Adrenal gland (tissue), 9 donors: ENCODE measurements at regions not wholly inside any gene's neighbourhood (a gene's known extent, or its start where the extent isn't known, plus 50 kb on each side); places are given as distances from the start of the nearest gene placed in this dataset.

Source experiments
- DNase-seq, 7 donors: peaks; one replicate each; pipeline ENCODE4 v3.0.0-alpha.2; 2019 to 2020
- H3K27ac ChIP-seq, 5 donors: fragments of 200-600 bp; sonication (generic) in 4 of 5; 1 replicate in 3 of 5; 2 replicates in 2 of 5; pipeline versions ENCODE4 v1.5.1 to v1.8.0; 2016 to 2020; ENCODE audit warnings: mild to moderate bottlenecking in 1 of 5
- H3K27me3 ChIP-seq: fragments of 200-600 bp; 2 replicates; pipeline ENCODE4 v1.8.0; 2021
- H3K36me3 ChIP-seq, 2 donors: fragments of 200-600 bp; replicated peaks in 1 of 2; 1 replicate in 1 of 2; 2 replicates in 1 of 2; pipeline versions ENCODE4 v1.5.1 to v1.8.0; 2018 to 2022
- H3K4me1 ChIP-seq, 2 donors: fragments of 200-600 bp; replicated peaks in 1 of 2; 1 replicate in 1 of 2; 2 replicates in 1 of 2; pipeline versions ENCODE4 v1.5.1 to v1.8.0; 2018 to 2021
- H3K4me3 ChIP-seq, 4 donors: fragments of 200-600 bp; sonication (generic) in 3 of 4; one replicate each; pipeline ENCODE4 v1.5.1; 2016 to 2018
- H3K9me3 ChIP-seq, 3 donors: fragments of 200-600 bp; sonication (generic) in 1 of 3; replicated peaks in 1 of 3; 1 replicate in 2 of 3; 2 replicates in 1 of 3; pipeline versions ENCODE4 v1.5.1 to v1.8.0; 2016 to 2021
- POLR2A ChIP-seq, 2 donors: fragments of 450-650 bp; IDR thresholded peaks; one replicate each; pipeline ENCODE4 v1.6.1; 2017; ENCODE audit warnings: antibody characterized with exemption in 2 of 2, mild to moderate bottlenecking in 2 of 2, moderate library complexity in 1 of 2
- WGBS, 4 donors: extraction: QIAGEN DNeasy Blood & Tissue Kit in 2 of 4; methylation state at CpG; one replicate each; pipeline versions ENCODE4 v1.1.5 to v1.1.7; 2013 to 2017; 5-methylcytosine and 5-hydroxymethylcytosine counted together
- intact Hi-C, 2 donors: fragments of 100-400 bp; cut with DNase I; formaldehyde crosslinking; loops; one replicate each; pipeline versions ENCODE4 v1.14.1 to v1.15.0; 2022 to 2023
- TF ChIP-seq, protein P1 (sequence below), 6 experiments: fragments of 450-650 bp in 4 of 6; fragments of 200-600 bp in 2 of 6; sonication (generic) in 1 of 6; IDR thresholded peaks; 1 replicate in 5 of 6; 2 replicates in 1 of 6; pipeline versions ENCODE4 v1.5.1 to v1.8.0; 2016 to 2021; ENCODE audit warnings: antibody characterized with exemption in 6 of 6, mild to moderate bottlenecking in 2 of 6, moderate library complexity in 1 of 6
- donor health status: healthy with polysubstance abuse.
- donor health status: Bipolar disorder and iron deficiency.
- donor health status: DM: yes; HTN: yes; CAD: no.
- donor health status: DM: no; HTN: no; CAD: no.
- donor health status: DM: no; HTN: no; CAD: no.

DNA sequence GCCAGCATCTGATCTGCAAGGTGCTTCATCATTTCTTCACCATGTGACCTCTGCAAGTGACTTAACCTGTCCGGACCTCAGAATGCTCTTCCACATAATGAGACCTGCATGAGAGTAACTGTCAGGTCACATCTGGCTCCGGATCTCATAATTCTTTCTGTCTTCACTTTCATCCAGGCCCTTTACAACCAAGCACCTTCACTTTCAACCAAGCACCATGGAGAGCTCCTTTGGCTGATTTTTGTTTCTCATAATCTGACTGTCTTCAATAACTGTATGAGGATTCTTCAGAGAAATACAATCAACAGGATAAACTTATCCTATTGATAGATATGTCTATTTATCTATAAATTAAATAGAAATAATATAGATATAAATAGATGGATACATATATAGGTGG, 148.1 kb downstream of the VCX3A start:
- 31 to 60% (median 45%) methylated on average over 2 of the region's 2 CpGs for WGBS, 4 donors
- intact Hi-C loops = no loop called here
- no peaks in the 10 kb centered on the region for H3K36me3 ChIP-seq
- no peak for TF ChIP-seq POLR2A (IDR thresholded peaks at IDR 0.05)
- TF ChIP-seq, protein P1, sequence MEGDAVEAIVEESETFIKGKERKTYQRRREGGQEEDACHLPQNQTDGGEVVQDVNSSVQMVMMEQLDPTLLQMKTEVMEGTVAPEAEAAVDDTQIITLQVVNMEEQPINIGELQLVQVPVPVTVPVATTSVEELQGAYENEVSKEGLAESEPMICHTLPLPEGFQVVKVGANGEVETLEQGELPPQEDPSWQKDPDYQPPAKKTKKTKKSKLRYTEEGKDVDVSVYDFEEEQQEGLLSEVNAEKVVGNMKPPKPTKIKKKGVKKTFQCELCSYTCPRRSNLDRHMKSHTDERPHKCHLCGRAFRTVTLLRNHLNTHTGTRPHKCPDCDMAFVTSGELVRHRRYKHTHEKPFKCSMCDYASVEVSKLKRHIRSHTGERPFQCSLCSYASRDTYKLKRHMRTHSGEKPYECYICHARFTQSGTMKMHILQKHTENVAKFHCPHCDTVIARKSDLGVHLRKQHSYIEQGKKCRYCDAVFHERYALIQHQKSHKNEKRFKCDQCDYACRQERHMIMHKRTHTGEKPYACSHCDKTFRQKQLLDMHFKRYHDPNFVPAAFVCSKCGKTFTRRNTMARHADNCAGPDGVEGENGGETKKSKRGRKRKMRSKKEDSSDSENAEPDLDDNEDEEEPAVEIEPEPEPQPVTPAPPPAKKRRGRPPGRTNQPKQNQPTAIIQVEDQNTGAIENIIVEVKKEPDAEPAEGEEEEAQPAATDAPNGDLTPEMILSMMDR (IDR thresholded peaks at IDR 0.05) = no peak
- no peak overlapping the region for H3K4me3 ChIP-seq
- H3K9me3 ChIP-seq = no peaks in the 10 kb centered on the region
- no peaks in the 10 kb centered on the region for H3K4me1 ChIP-seq
- no peak for DNase-seq
- no peaks in the 10 kb centered on the region for H3K27me3 ChIP-seq
- H3K27ac ChIP-seq = no peak overlapping the region

DNA sequence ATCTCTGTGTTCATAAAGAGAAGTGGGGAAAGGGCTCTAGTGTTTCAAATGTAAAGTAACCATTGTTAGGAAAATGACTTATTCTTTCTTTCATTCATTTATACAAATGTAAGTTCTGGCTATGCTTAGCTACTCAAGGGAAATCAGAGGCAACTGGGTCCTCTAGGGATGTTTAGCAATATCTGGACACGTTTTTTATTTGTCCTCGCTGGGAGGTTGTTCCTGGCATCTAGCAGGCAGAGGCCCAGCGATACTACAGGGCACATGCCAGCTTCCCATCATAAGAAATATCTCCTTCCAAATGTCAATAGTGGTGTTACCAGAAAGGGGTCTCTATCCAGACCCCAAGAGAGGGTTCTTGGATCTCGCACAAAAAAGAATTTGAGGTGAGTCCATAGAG, 150.0 kb downstream of the VCX3A start:
- no peak overlapping the region for H3K27ac ChIP-seq
- H3K27me3 ChIP-seq = no peaks in the 10 kb centered on the region
- whole genome bisulfite sequencing, 4 donors = 55 to 64% (median 63%) methylated on average over 4 of the region's 4 CpGs
- intact Hi-C loops = no loop called here
- DNase-seq = no peak
- H3K4me3 ChIP-seq = no peak overlapping the region
- H3K36me3 ChIP-seq = no peaks in the 10 kb centered on the region
- no peaks in the 10 kb centered on the region for H3K9me3 ChIP-seq
- no peak for TF ChIP-seq POLR2A (IDR thresholded peaks at IDR 0.05)
- TF ChIP-seq, protein P1 (IDR thresholded peaks at IDR 0.05) = no peak
- no peaks in the 10 kb centered on the region for H3K4me1 ChIP-seq

DNA sequence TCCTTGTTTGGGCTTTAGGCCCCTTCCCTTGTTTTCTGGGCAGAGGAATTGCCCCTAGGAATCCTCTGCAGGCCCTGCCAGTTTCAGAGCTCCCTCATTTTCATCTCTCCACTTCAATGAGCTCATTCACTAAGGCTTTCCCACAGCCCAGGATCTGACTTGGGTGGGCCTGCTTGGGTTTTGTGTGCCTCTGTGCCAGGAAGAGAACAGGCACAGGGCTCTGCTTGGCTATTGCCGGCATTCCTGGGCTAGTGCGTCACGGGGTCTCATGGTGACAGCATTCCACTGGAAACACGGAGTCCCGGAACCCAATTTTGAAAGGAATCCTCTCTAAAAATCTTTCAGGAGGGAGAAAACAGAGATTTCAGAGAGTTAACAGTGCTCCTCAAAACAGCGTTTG, 150.5 kb downstream of the VCX3A start:
- intact Hi-C loops = no loop called here
- H3K4me3 ChIP-seq = no peak overlapping the region
- H3K36me3 ChIP-seq = no peaks in the 10 kb centered on the region
- DNase-seq = peak in 1 of 7 donors; percentile 39
- WGBS, 4 donors = 39 to 70% (median 58%) methylated on average over 6 of the region's 6 CpGs
- no peaks in the 10 kb centered on the region for H3K9me3 ChIP-seq
- no peaks in the 10 kb centered on the region for H3K4me1 ChIP-seq
- no peaks in the 10 kb centered on the region for H3K27me3 ChIP-seq
- H3K27ac ChIP-seq = no peak overlapping the region
- TF ChIP-seq, protein P1 (IDR thresholded peaks at IDR 0.05) = no peak
- no peak for TF ChIP-seq POLR2A (IDR thresholded peaks at IDR 0.05)

DNA sequence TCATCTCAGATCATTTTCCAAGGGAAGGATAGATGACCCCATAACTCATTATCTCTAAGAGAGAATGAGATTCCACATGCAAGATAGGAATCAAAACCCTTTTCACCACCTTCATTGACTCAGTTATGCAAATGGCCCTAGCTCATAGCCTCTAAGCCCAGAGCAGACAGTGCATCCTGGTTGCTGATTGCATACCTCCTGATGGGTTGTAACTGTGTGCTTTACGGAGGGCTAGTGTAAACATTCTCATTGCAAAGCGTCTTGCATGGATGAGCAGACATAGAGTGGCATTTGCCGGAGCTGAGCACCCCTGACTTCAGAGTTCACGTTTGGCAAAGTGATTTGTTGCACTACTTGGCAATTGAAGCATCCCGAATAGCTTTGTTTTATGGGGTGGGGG, 151.0 kb downstream of the VCX3A start:
- no peak overlapping the region for H3K27ac ChIP-seq
- no peaks in the 10 kb centered on the region for H3K27me3 ChIP-seq
- DNase-seq = no peak
- H3K9me3 ChIP-seq = no peaks in the 10 kb centered on the region
- no peaks in the 10 kb centered on the region for H3K36me3 ChIP-seq
- TF ChIP-seq, protein P1 (IDR thresholded peaks at IDR 0.05) = no peak
- no peak for TF ChIP-seq POLR2A (IDR thresholded peaks at IDR 0.05)
- no peak overlapping the region for H3K4me3 ChIP-seq
- intact Hi-C loops = no loop called here
- H3K4me1 ChIP-seq = no peaks in the 10 kb centered on the region
- 5 to 16% (median 9%) methylated on average over 5 of the region's 5 CpGs; no CpG with 5 or more reads in 1 of the 4 donors for WGBS, 4 donors
